Esophagus muscularis mucosa (tissue), 4 donors: ENCODE measurements at regions not wholly inside any gene's neighbourhood (a gene's known extent, or its start where the extent isn't known, plus 50 kb on each side); places are given as distances from the start of the nearest gene placed in this dataset.

ENCODE experiments used
- DNase-seq: peaks from one replicate; pipeline ENCODE4 v3.0.0-alpha.2; 2017; ENCODE audit errors: extremely low spot score
- H3K27ac ChIP-seq, 4 donors: fragments of 200-600 bp; sonication (generic); replicated peaks in 1 of 4; 1 replicate in 3 of 4; 2 replicates in 1 of 4; pipeline ENCODE4 v1.5.1; 2016 to 2019; ENCODE audit warnings: mild to moderate bottlenecking in 1 of 4
- H3K27me3 ChIP-seq, 4 donors: fragments of 200-600 bp; sonication (generic); one replicate each; pipeline versions ENCODE4 v1.5.1 to v1.6.0; 2016 to 2019
- H3K36me3 ChIP-seq, 4 donors: fragments of 200-600 bp; sonication (generic); one replicate each; pipeline ENCODE4 v1.5.1; 2016 to 2019
- H3K4me1 ChIP-seq, 4 donors: fragments of 200-600 bp; sonication (generic); one replicate each; pipeline ENCODE4 v1.5.1; 2016 to 2019
- H3K4me3 ChIP-seq, 4 donors: fragments of 200-600 bp; sonication (generic); 1 replicate in 2 of 4; 2 replicates in 2 of 4; pipeline ENCODE4 v1.5.1; 2016 to 2019; ENCODE audit warnings: mild to moderate bottlenecking in 4 of 4, moderate library complexity in 1 of 4
- H3K9me3 ChIP-seq, 4 donors: fragments of 200-600 bp; sonication (generic); 1 replicate in 3 of 4; 2 replicates in 1 of 4; pipeline ENCODE4 v1.5.1; 2016 to 2019
- EP300 ChIP-seq: sonication (generic); formaldehyde crosslinking; IDR thresholded peaks from one replicate; pipeline ENCODE4 v1.6.1; 2017; ENCODE audit warnings: antibody characterized with exemption
- POLR2A ChIP-seq: fragments of 450-650 bp; IDR thresholded peaks from one replicate; pipeline ENCODE4 v1.6.1; 2017; ENCODE audit warnings: antibody characterized with exemption, moderate library complexity, mild to moderate bottlenecking, low read depth
- POLR2AphosphoS5 ChIP-seq, 2 donors: sonication (generic); formaldehyde crosslinking; IDR thresholded peaks; one replicate each; pipeline ENCODE4 v1.6.1; 2017; ENCODE audit warnings: antibody characterized with exemption in 2 of 2
- WGBS: methylation state at CpG from one replicate; pipeline ENCODE4 v1.1.5; 2018; 5-methylcytosine and 5-hydroxymethylcytosine counted together
- intact Hi-C: fragments of 100-400 bp; cut with DNase I; formaldehyde crosslinking; loops from one replicate; pipeline ENCODE4 v1.15.1; 2023
- TF ChIP-seq, protein P1 (sequence below), 3 experiments: fragments of 200-600 bp in 2 of 3; fragments of 450-650 bp in 1 of 3; sonication (generic) in 2 of 3; IDR thresholded peaks; one replicate each; pipeline ENCODE4 v1.5.1; 2017 to 2019; ENCODE audit warnings: antibody characterized with exemption in 3 of 3, mild to moderate bottlenecking in 2 of 3, moderate library complexity in 1 of 3

DNA sequence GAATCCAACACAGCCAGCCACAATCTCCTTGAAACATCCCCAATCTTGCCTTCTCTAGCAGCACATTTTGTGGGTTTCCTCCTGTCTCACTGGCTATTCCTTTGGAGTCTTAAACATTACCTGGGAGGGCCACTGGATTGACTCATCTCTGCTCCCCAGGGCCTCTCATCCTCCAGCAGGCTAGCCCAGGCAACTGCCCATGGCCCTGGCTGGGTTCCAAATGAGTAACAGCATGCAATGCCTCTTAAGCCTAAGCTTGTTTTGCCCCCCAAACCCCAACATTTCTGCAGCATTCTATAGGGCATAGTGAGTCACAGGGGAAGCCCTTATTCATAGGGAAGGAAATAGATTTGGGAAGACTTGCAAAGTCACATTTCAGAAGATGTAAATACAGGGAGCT lies 204.9 kb downstream of the FOXA2 start:
- Histone ChIP-seq H3K36me3 (no peaks in the 10 kb centered on the region), H3K27me3 (no peaks in the 10 kb centered on the region), H3K27ac (no peak overlapping the region), H3K4me3 (no peak overlapping the region), H3K9me3 (no peaks in the 10 kb centered on the region), H3K4me1 (no peaks in the 10 kb centered on the region)
- intact Hi-C loops = no loop called here
- TF ChIP-seq POLR2A = no peak
- no peak for TF ChIP-seq POLR2AphosphoS5 (IDR thresholded peaks at IDR 0.05)
- no peak for TF ChIP-seq EP300
- TF ChIP-seq, protein P1, sequence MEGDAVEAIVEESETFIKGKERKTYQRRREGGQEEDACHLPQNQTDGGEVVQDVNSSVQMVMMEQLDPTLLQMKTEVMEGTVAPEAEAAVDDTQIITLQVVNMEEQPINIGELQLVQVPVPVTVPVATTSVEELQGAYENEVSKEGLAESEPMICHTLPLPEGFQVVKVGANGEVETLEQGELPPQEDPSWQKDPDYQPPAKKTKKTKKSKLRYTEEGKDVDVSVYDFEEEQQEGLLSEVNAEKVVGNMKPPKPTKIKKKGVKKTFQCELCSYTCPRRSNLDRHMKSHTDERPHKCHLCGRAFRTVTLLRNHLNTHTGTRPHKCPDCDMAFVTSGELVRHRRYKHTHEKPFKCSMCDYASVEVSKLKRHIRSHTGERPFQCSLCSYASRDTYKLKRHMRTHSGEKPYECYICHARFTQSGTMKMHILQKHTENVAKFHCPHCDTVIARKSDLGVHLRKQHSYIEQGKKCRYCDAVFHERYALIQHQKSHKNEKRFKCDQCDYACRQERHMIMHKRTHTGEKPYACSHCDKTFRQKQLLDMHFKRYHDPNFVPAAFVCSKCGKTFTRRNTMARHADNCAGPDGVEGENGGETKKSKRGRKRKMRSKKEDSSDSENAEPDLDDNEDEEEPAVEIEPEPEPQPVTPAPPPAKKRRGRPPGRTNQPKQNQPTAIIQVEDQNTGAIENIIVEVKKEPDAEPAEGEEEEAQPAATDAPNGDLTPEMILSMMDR (IDR thresholded peaks at IDR 0.05) = no peak
- DNase-seq = no peak

DNA sequence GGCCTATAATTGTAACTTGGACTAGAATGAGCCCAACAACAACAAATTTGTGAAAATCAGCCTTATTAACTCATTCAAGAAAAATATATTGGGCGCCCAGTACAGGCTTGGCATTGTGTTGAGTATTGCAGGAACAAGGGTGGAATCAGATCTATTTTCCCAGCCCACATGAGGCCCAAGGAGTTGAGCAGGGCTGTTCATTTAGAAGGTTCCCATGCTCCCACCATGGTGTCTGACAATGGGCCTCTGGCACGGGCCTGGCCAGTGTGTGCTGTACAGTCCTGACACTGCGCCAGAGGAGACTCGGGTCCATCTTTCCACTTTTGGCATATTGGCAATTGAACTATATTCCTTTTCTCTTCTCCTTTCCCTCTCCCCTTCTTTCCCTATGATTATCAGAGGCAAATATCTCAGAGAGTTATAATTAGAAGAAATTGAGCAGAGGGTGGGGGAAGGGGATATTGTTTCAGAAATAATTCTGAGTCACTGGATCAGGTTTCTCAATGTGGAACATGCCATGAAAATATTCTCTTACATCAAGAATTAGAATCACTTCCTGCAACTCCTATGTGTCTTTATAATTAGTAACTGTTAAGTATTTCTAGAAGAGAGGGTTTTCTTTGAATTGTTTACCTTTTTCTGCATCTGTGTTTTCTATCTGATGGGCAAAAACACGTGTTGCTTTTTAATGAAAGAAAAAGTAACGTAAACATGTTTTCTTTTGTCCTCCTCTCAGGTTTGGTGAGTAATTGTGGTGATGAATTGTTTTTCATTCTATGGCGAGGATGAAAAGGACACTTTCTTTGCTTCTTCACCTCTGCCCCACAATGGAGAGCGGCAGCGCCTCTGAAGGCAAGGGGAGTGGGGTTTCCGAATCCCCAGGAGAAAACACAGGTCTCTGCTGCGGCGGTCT lies 209.4 kb downstream of the FOXA2 start:
- intact Hi-C loops = no loop called here
- H3K36me3 ChIP-seq = no peaks in the 10 kb centered on the region
- no peak overlapping the region for H3K4me3 ChIP-seq
- H3K27me3 ChIP-seq = no peaks in the 10 kb centered on the region
- TF ChIP-seq POLR2AphosphoS5 (IDR thresholded peaks at IDR 0.05) = no peak
- no peak for TF ChIP-seq EP300
- no peak for TF ChIP-seq POLR2A
- TF ChIP-seq, protein P1 (IDR thresholded peaks at IDR 0.05) = no peak
- WGBS = 77% methylated on average over 12 of the region's 12 CpGs
- H3K4me1 ChIP-seq = no peaks in the 10 kb centered on the region
- no peak overlapping the region for H3K27ac ChIP-seq
- H3K9me3 ChIP-seq = no peaks in the 10 kb centered on the region
- DNase-seq = no peak

DNA sequence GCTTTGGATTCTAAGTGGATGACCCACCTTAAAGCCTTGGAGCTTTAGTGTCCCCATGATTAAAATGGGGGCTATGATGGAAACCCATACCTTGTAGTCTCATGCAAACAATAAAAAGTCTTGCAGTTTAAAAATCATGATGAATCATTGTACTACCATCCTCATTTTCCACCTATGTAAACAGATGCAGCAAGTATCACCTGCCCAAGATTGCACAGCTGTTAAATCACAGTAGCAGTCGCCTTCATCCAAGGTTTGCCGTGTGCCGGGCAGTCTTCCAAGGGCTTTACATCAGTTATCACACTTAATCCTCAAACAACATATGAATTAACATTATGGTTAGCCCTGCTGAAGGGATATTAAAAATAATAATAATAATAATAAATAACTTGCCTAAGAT lies 210.3 kb downstream of the FOXA2 start:
- Histone ChIP-seq H3K27me3 (no peaks in the 10 kb centered on the region), H3K4me3 (no peak overlapping the region), H3K27ac (no peak overlapping the region), H3K36me3 (no peaks in the 10 kb centered on the region), H3K9me3 (no peaks in the 10 kb centered on the region), H3K4me1 (no peaks in the 10 kb centered on the region)
- intact Hi-C loops = no loop called here
- 82% methylated on average over 3 of the region's 3 CpGs for WGBS
- no peak for DNase-seq
- TF ChIP-seq, protein P1 (IDR thresholded peaks at IDR 0.05) = no peak
- TF ChIP-seq POLR2AphosphoS5 (IDR thresholded peaks at IDR 0.05) (no peak), EP300 (no peak), POLR2A (no peak)

DNA sequence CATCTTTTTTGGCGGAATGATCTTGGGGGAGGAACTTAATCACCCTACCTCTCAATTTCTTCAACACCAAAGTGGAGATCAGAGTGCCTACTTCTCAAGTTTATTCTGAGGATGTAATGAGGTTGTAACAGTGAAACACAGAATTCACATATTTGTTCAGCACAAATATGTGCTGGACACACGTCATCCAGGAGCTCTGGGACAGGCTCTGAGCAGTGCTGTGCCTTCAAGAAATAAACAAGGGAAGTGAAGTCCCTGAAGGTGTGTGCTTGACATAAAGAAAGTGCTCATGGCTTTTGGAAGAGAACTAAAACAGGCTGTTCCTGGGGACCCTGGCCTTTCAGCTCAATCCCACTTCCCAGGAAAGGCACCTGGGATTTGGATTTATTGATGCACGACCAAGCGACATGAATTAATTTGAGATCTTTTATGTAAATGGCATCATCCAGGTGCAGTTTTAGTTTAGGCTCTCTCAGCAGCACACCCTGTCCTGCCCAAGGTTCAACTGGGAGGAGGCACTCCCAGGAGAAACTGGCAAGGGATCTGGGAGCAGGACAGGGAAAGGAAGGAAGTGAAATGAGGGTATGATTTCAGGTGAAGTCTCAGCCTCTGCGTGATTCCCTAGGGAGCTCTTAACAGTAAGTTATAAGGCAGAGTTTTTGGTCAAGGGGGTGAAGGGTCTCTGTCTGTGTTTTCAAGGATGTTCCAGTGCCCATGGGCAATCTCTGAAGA lies 211.0 kb downstream of the FOXA2 start:
- peaks cover 0 to 5% (median 0%) of the 10 kb centered on the region in 4 donors for H3K27me3 ChIP-seq
- H3K9me3 ChIP-seq = no peaks in the 10 kb centered on the region
- H3K4me3 ChIP-seq = no peak overlapping the region
- H3K27ac ChIP-seq = no peak overlapping the region
- DNase-seq = no peak
- intact Hi-C loops = no loop called here
- TF ChIP-seq POLR2AphosphoS5 (IDR thresholded peaks at IDR 0.05) (no peak), EP300 (no peak), POLR2A (no peak)
- TF ChIP-seq, protein P1 (IDR thresholded peaks at IDR 0.05) = no peak
- no peaks in the 10 kb centered on the region for H3K36me3 ChIP-seq
- 79% methylated on average over 5 of the region's 5 CpGs for WGBS
- no peaks in the 10 kb centered on the region for H3K4me1 ChIP-seq
